GM18498 (cell line): ENCODE measurements at regions not wholly inside any gene's neighbourhood (a gene's known extent, or its start where the extent isn't known, plus 50 kb on each side); places are given as distances from the start of the nearest gene placed in this dataset.
"Not testable (repeated sequence)": the region's sequence is repeated elsewhere in the genome, so short reads cannot be mapped to it uniquely, and the experiment has no call there.

ENCODE experiments used
- ATAC-seq: cut with Tn5 transposase; IDR thresholded peaks from one replicate; pipeline ENCODE4 v1.9.1; 2021; ENCODE audit warnings: mild to moderate bottlenecking, moderate library complexity; ENCODE audit not compliant: unreplicated experiment

GRCh38 chr3:22373182-22373581 lies 622.2 kb upstream of the ZNF385D start:
- no peak for ATAC-seq

- no peak for ATAC-seq
Measured at GRCh38 chr3:22373827-22374226, 622.8 kb upstream of the ZNF385D start.

GRCh38 chr3:22377421-22377820 lies 626.4 kb upstream of the ZNF385D start:
- no peak for ATAC-seq

GRCh38 chr3:22378869-22379268 lies 627.9 kb upstream of the ZNF385D start:
- no peak for ATAC-seq

GRCh38 chr3:22380253-22380652 lies 629.2 kb upstream of the ZNF385D start:
- ATAC-seq = no peak

- not testable (repeated sequence) for ATAC-seq
Measured at GRCh38 chr3:22381564-22381963, 630.6 kb upstream of the ZNF385D start.

- ATAC-seq = no peak
Measured at GRCh38 chr3:22383285-22383684, 632.3 kb upstream of the ZNF385D start.

- ATAC-seq = no peak
Measured at GRCh38 chr3:22386107-22386506, 635.1 kb upstream of the ZNF385D start.

- no peak for ATAC-seq
Measured at GRCh38 chr3:22392286-22392685, 641.3 kb upstream of the ZNF385D start.

- ATAC-seq = no peak
Measured at GRCh38 chr3:22392859-22393258, 641.8 kb upstream of the ZNF385D start.

- ATAC-seq = no peak
Measured at GRCh38 chr3:22399566-22399965, 648.6 kb upstream of the ZNF385D start.

- no peak for ATAC-seq
Measured at GRCh38 chr3:22401499-22401898, 650.5 kb upstream of the ZNF385D start.

GRCh38 chr3:22414239-22414638 lies 663.2 kb upstream of the ZNF385D start:
- ATAC-seq = no peak

- ATAC-seq = not testable (repeated sequence)
Measured at GRCh38 chr3:22416838-22417446, 665.9 kb upstream of the ZNF385D start.

- no peak for ATAC-seq
Measured at GRCh38 chr3:22419261-22419660, 668.3 kb upstream of the ZNF385D start.

- no peak for ATAC-seq
Measured at GRCh38 chr3:22421589-22421988, 670.6 kb upstream of the ZNF385D start.

- ATAC-seq = no peak
Measured at GRCh38 chr3:22431334-22431733, 680.3 kb upstream of the ZNF385D start.

- ATAC-seq = no peak
Measured at GRCh38 chr3:22439626-22440025, 688.6 kb upstream of the ZNF385D start.

GRCh38 chr3:22441711-22442110 lies 690.7 kb upstream of the ZNF385D start:
- ATAC-seq = no peak

GRCh38 chr3:22443571-22444233 lies 692.7 kb upstream of the ZNF385D start:
- ATAC-seq = no peak

- ATAC-seq = not testable (repeated sequence)
Measured at GRCh38 chr3:22445336-22445735, 694.3 kb upstream of the ZNF385D start.

- no peak for ATAC-seq
Measured at GRCh38 chr3:22450786-22451400, 699.9 kb upstream of the ZNF385D start.
